AML-193 (cell line): ENCODE measurements at regions not wholly inside any gene's neighbourhood (a gene's known extent, or its start where the extent isn't known, plus 50 kb on each side); places are given as distances from the start of the nearest gene placed in this dataset.
"Not testable (repeated sequence)": the region's sequence is repeated elsewhere in the genome, so short reads cannot be mapped to it uniquely, and the experiment has no call there.

ENCODE experiments used
- DNase-seq, 2 experiments: peaks; one replicate each; lab custom pipeline; 2025; lab: John Stamatoyannopoulos, UW

- no peak for DNase-seq
Measured at GRCh38 chr6:55058682-55059081, 115.6 kb upstream of the HCRTR2 start.

GRCh38 chr6:55064711-55065420 is 109.4 kb upstream of the HCRTR2 start:
- no peak for DNase-seq

- peak; percentile 36 to 65 for DNase-seq
Measured at GRCh38 chr6:55069132-55069781, 105.1 kb upstream of the HCRTR2 start.

- no peak for DNase-seq
Measured at GRCh38 chr6:55082021-55082420, 92.3 kb upstream of the HCRTR2 start.

- not testable (repeated sequence) for DNase-seq
Measured at GRCh38 chr6:55088011-55088410, 86.3 kb upstream of the HCRTR2 start.

GRCh38 chr6:55088902-55089301 is 85.4 kb upstream of the HCRTR2 start:
- DNase-seq: no peak

- no peak for DNase-seq
Measured at GRCh38 chr6:55089325-55089724, 85.0 kb upstream of the HCRTR2 start.

GRCh38 chr6:55100686-55101085 is 73.6 kb upstream of the HCRTR2 start:
- no peak for DNase-seq

GRCh38 chr6:55101157-55101556 is 73.2 kb upstream of the HCRTR2 start:
- DNase-seq: no peak

GRCh38 chr6:55108134-55109130 is 65.9 kb upstream of the HCRTR2 start:
- DNase-seq: no peak

GRCh38 chr6:55117267-55117666 is 57.0 kb upstream of the HCRTR2 start:
- no peak for DNase-seq

- peak; percentile 79 to 87 for DNase-seq
Measured at GRCh38 chr6:55124241-55124640, 50.1 kb upstream of the HCRTR2 start.
